ENCODE measurements at regions not wholly inside any gene's neighbourhood (a gene's known extent, or its start where the extent isn't known, plus 50 kb on each side); places are given as distances from the start of the nearest gene placed in this dataset.

DNA sequence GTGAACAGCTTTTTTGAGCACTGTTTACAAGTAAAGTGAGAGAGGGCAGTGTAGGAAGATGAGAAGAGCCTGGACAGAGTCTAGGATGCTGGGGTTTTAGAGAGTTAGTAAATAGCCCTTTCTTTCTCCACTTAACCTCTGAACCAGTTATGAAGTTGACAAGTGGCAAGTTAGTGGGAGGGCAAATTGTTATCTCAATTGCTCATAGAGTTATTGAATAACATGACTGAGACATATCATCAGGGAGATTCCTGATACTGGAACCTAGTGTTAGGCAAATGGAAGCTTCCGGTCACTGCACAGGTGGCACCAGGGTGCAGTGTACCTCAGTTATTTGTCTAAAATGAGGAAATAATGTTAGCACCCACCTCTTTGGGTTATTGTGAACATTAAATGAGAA, 57.8 kb upstream of the PTPN5 start:
- DNase-seq (no peak), ATAC-seq (ENCODE audit: insufficient read depth, low FRiP score) (no peak)
- peaks cover 0 to 3% (median 0%) of the 10 kb centered on the region in 4 donors for H3K9me3 ChIP-seq (ENCODE audit: control insufficient read depth in 4 of 4, insufficient read depth in 3 of 4, low read length in 3 of 4)
- peaks cover 0 to 5% (median 3%) of the 10 kb centered on the region in 3 donors for H3K27me3 ChIP-seq (ENCODE audit: control insufficient read depth in 3 of 3, insufficient read depth in 3 of 3, low read length in 2 of 3)
- H3K27ac ChIP-seq (ENCODE audit: low read depth in 1 of 2, low read length in 1 of 2) = no peak overlapping the region
- 88 to 90% methylated on average over 1 of the region's 1 CpG for WGBS, 2 donors
- no peaks in the 10 kb centered on the region for H3K4me1 ChIP-seq (ENCODE audit: control insufficient read depth in 5 of 5, insufficient read depth in 5 of 5, low read length in 5 of 5)
- TF ChIP-seq, protein P1, sequence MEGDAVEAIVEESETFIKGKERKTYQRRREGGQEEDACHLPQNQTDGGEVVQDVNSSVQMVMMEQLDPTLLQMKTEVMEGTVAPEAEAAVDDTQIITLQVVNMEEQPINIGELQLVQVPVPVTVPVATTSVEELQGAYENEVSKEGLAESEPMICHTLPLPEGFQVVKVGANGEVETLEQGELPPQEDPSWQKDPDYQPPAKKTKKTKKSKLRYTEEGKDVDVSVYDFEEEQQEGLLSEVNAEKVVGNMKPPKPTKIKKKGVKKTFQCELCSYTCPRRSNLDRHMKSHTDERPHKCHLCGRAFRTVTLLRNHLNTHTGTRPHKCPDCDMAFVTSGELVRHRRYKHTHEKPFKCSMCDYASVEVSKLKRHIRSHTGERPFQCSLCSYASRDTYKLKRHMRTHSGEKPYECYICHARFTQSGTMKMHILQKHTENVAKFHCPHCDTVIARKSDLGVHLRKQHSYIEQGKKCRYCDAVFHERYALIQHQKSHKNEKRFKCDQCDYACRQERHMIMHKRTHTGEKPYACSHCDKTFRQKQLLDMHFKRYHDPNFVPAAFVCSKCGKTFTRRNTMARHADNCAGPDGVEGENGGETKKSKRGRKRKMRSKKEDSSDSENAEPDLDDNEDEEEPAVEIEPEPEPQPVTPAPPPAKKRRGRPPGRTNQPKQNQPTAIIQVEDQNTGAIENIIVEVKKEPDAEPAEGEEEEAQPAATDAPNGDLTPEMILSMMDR (IDR thresholded peaks at IDR 0.05; ENCODE audit: control extremely low read depth, extremely low read depth) = no peak
- H3K9ac ChIP-seq (ENCODE audit: insufficient read depth in 1 of 2, low read length in 2 of 2) = no peak overlapping the region
- no peaks in the 10 kb centered on the region for H3K36me3 ChIP-seq (ENCODE audit: control insufficient read depth in 4 of 4, insufficient read depth in 4 of 4, low read length in 4 of 4)
- H3K4me3 ChIP-seq = no peak overlapping the region

DNA sequence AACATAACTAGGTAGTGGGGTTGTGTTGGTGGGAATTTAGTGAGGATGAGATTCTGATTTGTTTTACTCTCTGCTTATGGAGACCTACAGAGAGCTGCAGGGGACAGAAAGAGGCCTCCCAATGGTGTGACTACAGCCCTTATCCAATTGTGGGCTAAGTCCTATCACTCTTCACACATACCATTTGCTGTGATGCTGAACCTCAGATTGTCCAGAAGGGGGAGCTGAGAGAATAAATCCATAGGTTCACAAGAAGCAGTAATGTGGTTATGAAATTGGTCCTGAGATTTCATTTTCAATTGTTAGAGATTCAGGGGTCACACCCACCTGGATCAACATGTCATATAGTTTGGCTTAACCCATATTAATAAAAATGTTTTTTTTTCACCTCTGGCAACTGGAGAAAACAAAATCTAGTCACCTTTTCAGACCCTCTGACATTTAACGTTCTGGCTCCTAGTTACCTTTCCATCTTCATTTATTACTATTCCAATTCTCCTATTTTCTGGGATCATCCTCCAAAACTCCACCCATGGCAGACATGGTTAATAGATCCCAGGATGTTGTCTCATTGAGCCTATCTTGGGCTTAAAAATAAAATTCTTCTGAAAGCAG, 53.3 kb upstream of the PTPN5 start:
- ATAC-seq (ENCODE audit: insufficient read depth, low FRiP score) = no peak
- Histone ChIP-seq H3K27ac (ENCODE audit: low read depth in 1 of 2, low read length in 1 of 2) (no peak overlapping the region), H3K9ac (ENCODE audit: insufficient read depth in 1 of 2, low read length in 2 of 2) (no peak overlapping the region), H3K36me3 (ENCODE audit: control insufficient read depth in 4 of 4, insufficient read depth in 4 of 4, low read length in 4 of 4) (no peaks in the 10 kb centered on the region), H3K4me3 (no peak overlapping the region), H3K9me3 (ENCODE audit: control insufficient read depth in 4 of 4, insufficient read depth in 3 of 4, low read length in 3 of 4) (peaks cover 0 to 7% (median 3%) of the 10 kb centered on the region in 4 donors), H3K4me1 (ENCODE audit: control insufficient read depth in 5 of 5, insufficient read depth in 5 of 5, low read length in 5 of 5) (no peaks in the 10 kb centered on the region), H3K27me3 (ENCODE audit: control insufficient read depth in 3 of 3, insufficient read depth in 3 of 3, low read length in 2 of 3) (peaks cover 0 to 4% (median 3%) of the 10 kb centered on the region in 3 donors)
- 75 to 84% methylated on average over 1 of the region's 1 CpG for WGBS, 2 donors
- DNase-seq = peak in 2 of 3 donors; percentile 5 to 12
- TF ChIP-seq, protein P1 (IDR thresholded peaks at IDR 0.05; ENCODE audit: control extremely low read depth, extremely low read depth) = no peak

All from lung (tissue), 11 donors.